ENCODE measurements at regions not wholly inside any gene's neighbourhood (a gene's known extent, or its start where the extent isn't known, plus 50 kb on each side); places are given as distances from the start of the nearest gene placed in this dataset.

DNA sequence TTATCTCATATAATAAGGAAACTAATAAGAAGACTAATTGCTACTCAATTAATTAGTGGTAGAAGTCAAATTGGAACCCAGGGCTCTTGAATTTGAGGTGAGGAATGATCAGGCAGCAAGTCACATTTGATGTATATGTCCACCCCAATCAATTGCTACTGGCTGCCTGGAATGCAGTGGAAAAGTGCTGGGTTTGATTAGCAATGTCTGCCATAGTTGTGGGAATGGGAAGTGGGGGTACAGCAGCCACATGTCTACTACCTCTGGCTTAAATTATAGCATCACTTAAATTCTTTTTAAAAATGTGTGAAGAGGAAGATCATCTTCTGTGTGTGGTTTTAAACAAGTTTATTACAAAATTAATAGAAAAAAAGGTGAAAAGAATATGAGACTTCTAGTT is 50.8 kb upstream of the NAV2 start:
- in situ Hi-C loops (cut with MboI; ENCODE audit: low sequenced_read_pairs), result no loop called here

DNA sequence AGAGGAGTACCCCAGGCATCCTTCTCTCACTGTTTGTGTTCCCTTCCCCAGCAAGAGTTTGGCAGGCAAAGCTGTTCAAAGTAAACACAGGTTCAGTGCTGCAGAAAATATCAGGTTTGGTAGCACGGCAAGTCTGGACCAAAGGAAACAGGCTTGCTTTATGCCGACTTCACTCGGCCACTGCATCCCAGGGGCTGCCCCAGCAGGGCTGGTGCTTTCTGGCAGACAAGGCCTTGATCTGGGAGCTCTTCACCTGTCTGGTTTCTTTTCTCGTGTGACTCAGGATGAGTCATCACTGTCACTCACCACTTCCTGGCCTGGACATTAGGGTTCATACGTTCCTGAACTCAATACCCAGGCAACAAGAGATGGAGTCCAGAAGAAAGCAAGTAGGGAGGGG is 52.6 kb upstream of the NAV2 start:
- in situ Hi-C loops (cut with MboI; ENCODE audit: low sequenced_read_pairs), result no loop called here

DNA sequence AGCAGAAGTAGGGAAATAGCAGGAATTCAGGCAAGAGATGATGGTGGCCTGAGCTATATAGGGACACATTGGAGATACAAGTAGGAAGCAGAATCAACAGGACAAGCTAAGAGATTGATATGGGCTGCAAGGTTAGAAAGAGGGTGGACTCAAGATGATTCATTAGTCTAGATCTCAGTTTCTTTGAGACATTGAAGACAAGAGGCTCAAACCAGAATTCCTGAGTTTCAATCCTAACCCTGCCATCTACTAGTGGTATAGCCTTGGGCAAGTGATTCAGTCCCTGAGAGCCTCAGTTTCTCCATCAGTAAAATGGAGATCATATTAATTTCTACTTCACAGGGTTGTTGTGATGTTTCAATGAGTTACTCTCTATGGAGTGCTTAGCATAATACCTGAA is 53.1 kb upstream of the NAV2 start:
- in situ Hi-C loops (cut with MboI; ENCODE audit: low sequenced_read_pairs), result no loop called here

DNA sequence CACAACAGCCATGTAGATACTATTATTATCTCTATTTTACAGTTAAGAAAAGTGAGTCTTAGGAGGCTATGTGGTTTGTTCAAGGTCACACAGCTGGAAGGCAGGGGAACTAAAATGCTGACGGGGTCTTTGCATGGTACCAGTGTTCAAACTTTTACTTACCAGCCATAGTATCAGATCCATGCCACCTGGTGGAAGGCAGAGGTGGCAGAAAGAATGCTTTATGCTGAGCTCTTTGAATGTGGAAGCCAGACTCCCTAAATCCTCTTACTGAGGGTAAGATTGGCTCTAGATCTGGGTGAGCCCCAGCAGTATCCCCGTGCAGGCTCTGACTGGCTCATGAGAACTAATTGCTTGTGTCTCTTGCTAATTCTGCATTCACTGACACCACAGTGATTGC is 54.3 kb upstream of the NAV2 start:
- in situ Hi-C loops (cut with MboI; ENCODE audit: low sequenced_read_pairs), result no loop called here

- in situ Hi-C loops (cut with MboI; ENCODE audit: low sequenced_read_pairs), result no loop called here
Measured at GRCh38 chr11:19656140-19656541, 56.5 kb upstream of the NAV2 start.

DNA sequence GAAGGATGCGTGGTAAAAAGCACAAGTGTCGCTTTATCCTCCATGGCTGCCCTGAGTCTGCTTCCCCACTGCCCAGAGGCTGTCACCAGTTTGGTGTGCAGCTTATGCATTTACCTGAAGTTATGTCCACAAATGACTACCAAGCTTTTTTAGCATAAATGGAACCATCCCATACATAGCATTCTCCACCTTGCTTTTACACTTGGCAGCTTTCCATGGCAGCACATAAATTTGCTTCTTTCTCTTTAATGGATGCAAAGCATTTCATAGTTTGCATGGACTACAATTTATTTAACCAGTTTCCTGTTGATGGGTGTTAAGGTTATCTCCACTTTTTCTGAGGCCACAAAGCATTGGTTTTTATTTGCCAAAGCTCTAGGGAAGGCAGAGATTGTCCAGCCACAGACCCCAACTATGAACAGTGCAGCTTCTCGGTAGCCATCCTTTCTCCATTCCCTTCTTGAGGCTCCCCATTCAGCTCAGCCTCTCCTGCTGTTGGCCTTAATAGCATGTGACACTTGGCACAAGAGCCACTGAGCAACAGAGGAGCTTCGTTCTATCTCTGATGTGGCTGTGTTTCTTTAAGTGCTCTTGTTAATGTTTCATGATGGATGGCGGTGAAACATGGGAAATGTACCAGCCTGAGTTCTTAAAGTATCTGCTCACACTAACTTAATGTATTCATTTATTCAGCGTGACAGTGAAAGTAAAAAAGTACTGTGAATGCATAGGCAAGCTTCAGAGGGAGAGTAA is 59.8 kb upstream of the NAV2 start:
- in situ Hi-C loops (cut with MboI; ENCODE audit: low sequenced_read_pairs), result no loop called here

DNA sequence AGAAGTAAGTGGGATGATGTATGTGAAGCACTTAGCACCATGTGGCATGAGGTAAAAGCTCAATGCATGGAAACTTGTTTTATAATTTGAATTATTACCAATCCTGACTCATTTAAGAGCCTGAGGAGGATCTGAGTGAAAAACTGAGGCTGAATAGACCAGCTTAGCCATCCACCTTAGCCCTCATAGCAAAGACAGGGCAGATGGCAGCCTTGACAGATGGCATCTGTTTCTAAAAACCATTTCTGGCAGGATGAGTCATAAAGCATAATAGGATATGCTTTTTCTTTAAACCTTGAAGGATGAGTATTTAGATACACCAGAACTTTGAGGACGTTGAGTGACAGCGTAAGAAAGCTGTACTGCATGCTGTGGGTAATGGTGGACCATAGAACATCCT is 61.0 kb upstream of the NAV2 start:
- in situ Hi-C loops (cut with MboI; ENCODE audit: low sequenced_read_pairs), result no loop called here

- in situ Hi-C loops (cut with MboI; ENCODE audit: low sequenced_read_pairs), result no loop called here
Measured at GRCh38 chr11:19651028-19651427, 61.6 kb upstream of the NAV2 start.

DNA sequence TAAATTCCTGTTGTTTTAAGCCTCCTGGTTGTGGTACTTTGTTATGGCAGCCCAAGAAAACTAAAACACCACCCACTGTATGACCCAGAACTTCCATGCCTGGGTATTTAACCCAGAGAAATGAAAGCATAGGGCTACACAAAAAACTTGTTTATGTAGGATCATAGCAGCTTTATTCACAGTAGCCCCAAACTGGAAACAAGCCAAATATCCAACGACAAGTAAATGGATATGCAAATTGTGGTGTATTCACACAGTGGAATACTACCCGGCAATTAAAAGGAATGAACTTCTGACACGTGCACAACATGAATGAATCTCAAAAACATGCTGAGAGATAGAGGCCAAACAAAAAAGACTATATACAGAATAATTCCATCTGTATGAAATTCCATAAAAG is 62.2 kb upstream of the NAV2 start:
- in situ Hi-C loops (cut with MboI; ENCODE audit: low sequenced_read_pairs), result no loop called here

DNA sequence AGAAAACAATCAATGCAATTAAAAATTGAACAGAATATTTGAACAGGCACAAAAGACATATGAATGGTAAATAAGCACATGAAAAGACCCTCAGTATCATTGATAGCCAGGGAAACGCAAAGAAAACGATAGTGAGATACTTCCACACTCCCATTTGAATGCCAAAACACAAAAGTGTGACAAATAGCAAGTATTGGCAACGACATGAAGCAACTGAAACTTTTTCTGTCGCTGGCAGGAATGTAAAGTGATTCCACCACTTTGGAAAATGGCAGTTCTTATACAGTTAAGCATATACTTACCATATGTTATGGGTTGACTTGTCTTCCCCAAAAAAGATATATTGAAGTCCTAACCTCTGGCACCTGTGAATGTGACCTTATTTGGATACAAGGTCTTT is 62.9 kb upstream of the NAV2 start:
- in situ Hi-C loops (cut with MboI; ENCODE audit: low sequenced_read_pairs), result no loop called here

GRCh38 chr11:19648321-19648720 is 64.3 kb upstream of the NAV2 start:
- in situ Hi-C loops (cut with MboI; ENCODE audit: low sequenced_read_pairs), result no loop called here

DNA sequence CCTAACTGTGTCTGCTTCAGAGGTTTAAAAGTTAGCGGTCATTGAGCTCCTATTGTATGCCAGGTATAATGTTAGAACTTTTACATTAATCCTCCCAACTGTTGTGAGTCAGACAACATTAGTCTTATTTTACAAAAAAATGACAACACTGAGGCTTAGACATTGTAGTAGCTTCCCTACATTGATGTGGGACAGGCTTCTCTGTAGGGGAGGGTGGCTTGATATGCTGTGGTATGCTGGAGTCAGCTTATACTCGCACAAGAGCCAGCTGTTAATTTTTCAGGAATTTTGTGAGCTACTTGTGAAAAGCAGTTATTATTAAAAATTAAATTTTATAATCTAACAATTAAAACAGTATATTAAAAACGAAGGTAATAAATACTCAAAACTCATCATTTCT is 64.8 kb upstream of the NAV2 start:
- in situ Hi-C loops (cut with MboI; ENCODE audit: low sequenced_read_pairs), result no loop called here

DNA sequence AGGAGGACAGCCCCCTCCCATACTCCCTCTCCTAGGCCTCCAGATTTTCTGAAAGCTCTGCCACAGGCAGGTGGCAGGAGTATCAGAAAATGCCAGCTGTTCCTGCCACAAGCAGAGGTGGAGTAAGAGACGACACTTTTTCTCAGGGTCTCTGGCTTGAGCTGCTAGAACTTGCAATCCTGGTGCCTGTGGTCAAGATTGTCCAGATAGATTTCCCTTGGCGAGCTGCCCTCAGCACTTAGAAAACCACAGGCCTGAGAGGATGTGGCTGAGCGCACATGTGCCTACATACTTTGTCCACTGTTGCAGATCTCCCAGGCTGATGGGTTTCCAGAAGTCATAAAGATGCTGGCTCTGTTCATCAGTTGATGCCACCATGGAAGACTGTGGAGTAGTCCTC is 65.7 kb upstream of the NAV2 start:
- in situ Hi-C loops (cut with MboI; ENCODE audit: low sequenced_read_pairs), result no loop called here

DNA sequence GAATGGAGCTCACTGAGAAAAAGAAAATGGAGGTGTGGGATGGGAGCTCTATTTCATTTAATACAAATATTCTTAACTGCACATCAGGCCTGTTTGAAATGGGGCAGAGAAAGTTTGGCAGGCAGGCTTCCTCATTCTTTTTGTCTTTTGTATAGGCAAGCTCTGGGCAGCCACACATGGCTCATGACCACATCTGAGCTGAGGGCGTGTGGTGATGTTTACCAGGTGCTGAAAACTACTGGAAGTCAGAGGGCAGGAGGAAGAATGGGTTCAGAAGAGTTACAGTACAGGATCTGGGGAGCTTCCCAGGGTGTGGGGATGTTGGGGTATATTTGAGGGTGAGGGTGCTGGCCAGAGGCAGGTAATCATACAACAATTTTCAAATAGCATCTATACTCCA is 66.3 kb upstream of the NAV2 start:
- in situ Hi-C loops (cut with MboI; ENCODE audit: low sequenced_read_pairs), result no loop called here

- in situ Hi-C loops (cut with MboI; ENCODE audit: low sequenced_read_pairs), result no loop called here
Measured at GRCh38 chr11:19644316-19644715, 68.3 kb upstream of the NAV2 start.

DNA sequence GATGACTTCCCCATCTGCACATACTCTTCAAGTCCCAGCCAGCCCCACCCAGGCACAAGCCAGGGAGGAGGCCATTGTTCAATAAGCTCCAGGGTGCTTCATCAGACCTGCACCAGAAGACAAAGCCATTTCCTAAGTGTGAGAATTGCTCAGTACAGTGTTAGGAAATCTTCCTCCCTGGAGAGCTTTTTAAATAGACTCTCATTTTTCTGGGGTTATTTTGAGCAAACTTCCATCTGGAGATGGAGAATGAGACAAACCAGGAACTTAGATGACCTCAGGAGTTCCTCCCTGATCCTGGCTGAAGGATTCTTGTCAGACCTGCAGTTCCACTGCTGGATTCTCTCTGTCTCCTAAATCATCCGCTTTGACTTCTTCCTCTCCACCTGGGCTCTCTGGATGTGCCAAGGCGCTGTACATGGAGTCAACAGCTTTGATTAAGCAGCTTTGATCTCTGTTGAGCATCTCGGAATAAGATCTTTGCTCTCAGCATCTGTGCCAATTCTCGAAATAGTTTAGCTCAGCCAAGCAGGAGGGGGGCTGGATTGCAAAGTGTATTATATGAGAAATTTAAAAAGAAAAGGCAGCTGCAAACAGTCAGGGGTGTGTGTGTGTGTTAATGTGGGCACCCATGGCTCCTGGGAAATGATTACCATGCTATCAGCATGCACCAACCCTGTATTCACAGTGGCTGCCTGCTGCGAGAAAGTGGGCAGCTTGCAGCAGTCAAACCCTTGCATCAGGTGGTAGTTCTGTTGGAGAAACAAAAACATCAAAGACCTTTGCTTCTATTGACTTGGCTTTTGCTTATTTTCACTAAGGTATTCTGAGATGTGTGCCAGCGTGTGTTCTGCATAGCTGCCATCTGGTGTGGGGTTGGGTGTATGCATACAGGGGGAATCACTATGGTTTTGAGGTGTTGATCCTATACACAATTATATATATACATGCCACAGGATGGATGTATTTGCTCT is 70.2 kb upstream of the NAV2 start:
- in situ Hi-C loops (cut with MboI; ENCODE audit: low sequenced_read_pairs), result no loop called here

- in situ Hi-C loops (cut with MboI; ENCODE audit: low sequenced_read_pairs), result no loop called here
Measured at GRCh38 chr11:19639603-19640105, 73.0 kb upstream of the NAV2 start.

- in situ Hi-C loops (cut with MboI; ENCODE audit: low sequenced_read_pairs), result no loop called here
Measured at GRCh38 chr11:19635332-19635731, 77.3 kb upstream of the NAV2 start.

DNA sequence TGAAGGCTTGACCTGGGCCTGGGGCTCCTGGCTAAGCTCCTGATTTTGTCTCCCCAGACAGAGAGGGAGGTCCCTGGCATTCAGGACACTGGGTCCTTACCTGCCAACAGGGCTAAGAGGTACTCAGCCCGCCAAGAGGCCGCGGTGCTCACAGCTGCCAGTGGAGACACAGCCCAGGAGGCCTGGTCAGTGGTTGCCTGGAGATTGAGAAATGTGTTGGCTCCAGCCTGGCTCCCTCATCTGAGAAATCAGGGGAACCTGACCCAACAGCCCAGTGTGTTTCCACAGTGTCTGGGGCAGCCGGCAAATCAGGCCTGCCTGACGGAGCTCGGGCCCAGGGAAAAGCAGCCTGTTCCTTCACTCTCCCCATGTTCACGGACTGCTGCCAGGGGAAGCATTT is 79.4 kb upstream of the NAV2 start:
- in situ Hi-C loops (cut with MboI; ENCODE audit: low sequenced_read_pairs), result no loop called here

DNA sequence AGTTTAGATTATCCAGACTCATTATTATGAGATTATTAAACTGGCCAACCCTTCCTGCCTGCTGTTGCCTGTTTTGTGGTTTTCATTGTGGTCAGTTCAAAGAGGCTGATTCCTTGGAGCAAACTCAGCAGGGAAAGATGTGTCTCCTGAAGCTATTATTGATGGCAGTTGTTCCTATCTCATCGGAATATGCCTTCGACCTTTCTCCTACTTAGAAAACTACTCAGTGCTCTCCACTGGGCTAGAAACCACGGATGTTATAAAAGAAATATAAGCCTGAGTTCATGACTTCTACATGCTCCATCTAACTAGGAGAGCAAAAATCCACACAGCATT is 80.2 kb upstream of the NAV2 start:
- in situ Hi-C loops (cut with MboI; ENCODE audit: low sequenced_read_pairs), result no loop called here

DNA sequence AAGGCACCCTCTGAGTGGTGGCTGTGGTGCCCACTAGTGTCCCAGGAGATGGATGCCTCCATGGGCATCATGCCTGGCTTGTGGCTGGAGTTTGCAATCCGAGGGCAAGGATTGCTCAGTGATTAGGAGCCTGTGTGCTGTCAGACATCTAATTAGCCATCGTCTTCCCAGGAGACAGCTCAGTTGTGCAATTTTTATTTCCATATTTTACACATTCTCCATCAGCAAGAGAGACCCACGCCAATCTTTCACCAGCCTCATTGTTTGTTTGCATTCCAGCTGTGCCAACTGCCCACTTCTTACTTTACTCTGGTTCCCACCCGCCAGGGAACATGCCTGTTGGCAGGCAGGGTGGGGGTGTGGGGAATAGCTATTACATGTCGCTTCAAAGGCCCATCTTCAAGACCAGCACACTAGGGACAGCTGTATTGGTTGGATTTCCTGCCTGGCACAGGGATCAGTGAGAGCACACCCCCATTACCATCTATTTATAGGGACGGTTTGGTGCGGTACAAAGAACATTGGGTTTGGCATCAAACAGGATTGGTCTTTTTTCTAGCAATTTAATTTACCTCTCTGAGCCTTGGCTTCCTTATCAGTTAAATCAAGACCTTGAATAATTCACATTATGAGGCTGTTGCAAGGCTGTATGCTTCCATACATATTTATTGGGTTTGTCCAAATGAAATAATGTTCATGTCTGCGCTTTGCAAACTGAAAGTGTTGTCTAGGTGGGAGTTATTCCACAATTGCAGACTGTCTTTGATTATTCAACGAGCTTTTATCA is 80.7 kb upstream of the NAV2 start:
- in situ Hi-C loops (cut with MboI; ENCODE audit: low sequenced_read_pairs), result no loop called here

Measured in HL-60/S4 treated with retinoic acid at 250 ng/mL for 4 days and 3 days (cell line).